ENCODE measurements at regions not wholly inside any gene's neighbourhood (a gene's known extent, or its start where the extent isn't known, plus 50 kb on each side); places are given as distances from the start of the nearest gene placed in this dataset.

DNA sequence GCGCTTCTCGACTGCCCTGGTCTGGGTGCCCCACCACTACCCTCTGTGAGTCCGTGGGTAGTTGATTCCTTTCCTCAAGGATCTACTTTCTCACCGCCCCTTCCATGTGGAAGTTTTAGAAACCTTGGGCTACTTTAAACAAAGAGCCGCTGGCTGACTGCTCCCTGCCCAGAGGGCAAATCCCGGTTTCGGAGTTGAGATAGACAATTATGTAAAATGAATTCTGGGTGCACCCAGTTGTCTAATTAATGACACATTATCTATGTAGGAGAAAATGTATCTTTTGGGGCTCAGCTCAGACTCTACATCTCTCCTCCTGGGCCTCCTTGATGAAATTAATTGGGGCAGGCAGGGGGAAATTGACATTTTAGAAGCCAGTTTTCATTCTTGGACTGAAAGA is 305.4 kb downstream of the UQCRFS1 start:
- TF ChIP-seq, protein P1, sequence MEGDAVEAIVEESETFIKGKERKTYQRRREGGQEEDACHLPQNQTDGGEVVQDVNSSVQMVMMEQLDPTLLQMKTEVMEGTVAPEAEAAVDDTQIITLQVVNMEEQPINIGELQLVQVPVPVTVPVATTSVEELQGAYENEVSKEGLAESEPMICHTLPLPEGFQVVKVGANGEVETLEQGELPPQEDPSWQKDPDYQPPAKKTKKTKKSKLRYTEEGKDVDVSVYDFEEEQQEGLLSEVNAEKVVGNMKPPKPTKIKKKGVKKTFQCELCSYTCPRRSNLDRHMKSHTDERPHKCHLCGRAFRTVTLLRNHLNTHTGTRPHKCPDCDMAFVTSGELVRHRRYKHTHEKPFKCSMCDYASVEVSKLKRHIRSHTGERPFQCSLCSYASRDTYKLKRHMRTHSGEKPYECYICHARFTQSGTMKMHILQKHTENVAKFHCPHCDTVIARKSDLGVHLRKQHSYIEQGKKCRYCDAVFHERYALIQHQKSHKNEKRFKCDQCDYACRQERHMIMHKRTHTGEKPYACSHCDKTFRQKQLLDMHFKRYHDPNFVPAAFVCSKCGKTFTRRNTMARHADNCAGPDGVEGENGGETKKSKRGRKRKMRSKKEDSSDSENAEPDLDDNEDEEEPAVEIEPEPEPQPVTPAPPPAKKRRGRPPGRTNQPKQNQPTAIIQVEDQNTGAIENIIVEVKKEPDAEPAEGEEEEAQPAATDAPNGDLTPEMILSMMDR (IDR thresholded peaks at IDR 0.05), result no peak

DNA sequence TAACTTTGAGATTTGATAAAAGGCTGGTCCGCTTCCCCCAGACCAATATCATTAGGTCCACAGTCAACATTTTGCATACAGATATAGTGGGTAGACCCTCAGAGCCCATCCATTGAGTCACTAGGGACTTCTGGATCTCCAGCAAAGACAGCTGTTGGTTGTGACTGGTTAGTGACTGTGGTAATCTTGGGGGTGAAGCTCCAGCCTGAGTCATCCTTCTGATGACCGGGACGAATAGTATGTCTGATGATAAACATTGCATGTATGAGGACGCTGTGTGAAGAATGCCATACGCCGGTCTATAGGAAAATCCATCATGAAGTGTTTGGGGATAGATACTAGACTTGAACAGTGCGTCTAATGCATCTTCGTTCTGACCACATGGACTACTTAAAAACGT is 307.0 kb downstream of the UQCRFS1 start:
- TF ChIP-seq, protein P1 (IDR thresholded peaks at IDR 0.05), result no peak

DNA sequence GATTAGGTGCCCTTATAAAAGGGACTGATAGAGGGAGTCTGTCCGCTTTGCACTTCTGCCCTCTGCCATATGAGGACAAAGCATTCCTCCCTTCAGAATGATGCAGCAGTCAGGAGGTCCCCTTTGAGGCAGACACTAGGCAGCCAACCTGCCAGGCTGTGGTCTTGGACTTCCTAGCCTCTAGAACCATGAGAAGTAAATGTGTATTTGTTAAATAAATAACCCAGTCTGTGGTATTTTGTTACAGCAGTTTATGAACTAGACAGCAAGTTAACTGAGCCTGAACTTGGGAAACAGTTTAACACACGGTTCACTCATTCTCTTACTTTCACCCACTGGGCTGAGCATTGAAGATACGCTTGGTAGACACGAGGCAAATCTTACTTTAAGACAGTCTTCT is 313.2 kb downstream of the UQCRFS1 start:
- TF ChIP-seq, protein P1 (IDR thresholded peaks at IDR 0.05), result no peak

DNA sequence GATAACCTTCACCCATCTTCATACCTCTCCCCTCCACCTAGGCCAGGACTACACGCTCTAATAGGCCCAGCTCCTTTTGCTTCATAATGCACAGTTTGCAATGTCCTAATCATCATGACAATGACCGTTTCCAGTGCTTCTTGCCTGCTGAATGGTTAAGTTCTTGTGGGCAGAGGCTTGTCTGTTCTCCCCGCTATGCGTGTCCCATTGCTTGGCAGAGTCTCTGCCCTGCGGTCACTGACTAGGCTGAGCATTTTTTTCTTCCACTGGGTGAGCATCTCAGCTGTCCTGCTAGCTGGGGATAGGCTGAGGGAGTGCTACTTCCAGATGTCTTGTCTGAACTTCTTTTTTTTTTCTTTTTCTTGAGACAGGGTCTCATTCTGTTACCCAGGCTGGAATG is 314.7 kb downstream of the UQCRFS1 start:
- TF ChIP-seq, protein P1 (IDR thresholded peaks at IDR 0.05), result no peak

DNA sequence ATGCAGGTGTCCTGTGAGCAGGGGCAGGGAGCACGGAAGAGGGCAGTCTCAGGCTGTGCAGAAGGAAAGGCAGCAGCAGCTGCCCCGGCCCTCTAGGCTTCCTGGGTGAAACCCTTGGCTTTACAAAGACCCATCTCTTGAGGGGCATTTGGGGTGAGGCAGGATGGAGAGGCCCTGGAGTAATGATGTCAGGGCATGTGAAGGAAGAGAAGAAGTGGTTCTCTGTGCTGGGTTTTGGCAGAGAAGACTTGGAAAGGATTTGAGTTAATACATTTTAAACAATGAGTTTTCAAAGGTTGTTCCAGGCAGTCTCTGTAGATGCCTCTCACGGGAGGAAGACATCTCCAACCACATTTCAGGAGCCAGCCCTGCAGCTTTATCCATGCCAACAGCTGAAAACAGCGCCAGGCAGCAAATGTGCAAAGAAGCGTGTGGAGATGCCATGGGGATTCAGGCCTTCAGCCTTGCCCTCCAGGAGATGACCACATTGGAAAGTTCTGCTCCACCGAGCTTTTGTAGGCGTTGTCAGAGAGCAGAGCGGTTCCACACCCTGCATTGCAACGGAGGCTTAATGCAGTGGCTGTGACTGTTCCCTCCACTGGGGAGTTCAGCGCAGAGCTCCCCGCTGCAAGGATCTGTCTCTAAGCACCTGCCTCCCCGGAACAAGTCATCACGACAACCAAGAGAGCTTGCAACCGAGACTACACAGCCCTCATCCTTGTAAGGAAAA is 322.8 kb downstream of the UQCRFS1 start:
- TF ChIP-seq, protein P1 (IDR thresholded peaks at IDR 0.05), result no peak

DNA sequence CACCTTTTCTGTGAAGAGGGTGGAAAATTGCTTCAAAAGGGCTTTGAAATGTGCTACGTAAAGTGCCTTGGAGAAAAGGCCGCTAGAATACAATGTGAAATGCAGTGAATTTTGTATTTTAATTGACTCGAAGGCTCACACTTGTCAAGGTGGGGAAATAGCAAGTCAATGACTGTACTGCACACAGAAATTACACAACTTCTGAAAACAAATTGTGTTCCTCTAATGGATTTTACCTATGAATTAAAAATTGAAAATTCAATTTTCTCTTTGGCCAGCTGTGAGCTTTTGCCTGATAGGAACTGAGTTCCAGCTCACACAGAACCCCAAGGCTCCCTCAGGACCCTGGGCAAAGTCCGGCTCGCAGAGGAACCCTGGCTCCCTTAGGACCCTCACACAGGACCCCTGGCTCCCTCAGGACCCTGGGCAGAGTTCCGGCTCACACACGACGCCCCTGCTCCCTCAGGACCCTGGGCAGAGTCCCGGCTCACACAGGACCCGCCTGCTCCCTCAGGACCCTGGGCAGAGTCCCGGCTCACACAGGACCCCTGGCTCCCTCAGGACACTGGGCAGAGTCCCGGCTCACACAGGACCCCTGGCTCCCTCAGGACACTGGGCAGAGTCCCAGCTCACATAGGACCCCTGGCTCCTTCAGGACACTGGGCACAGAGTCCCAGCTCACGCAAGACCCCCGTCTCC is 324.9 kb downstream of the UQCRFS1 start:
- TF ChIP-seq, protein P1 (IDR thresholded peaks at IDR 0.05), result no peak

DNA sequence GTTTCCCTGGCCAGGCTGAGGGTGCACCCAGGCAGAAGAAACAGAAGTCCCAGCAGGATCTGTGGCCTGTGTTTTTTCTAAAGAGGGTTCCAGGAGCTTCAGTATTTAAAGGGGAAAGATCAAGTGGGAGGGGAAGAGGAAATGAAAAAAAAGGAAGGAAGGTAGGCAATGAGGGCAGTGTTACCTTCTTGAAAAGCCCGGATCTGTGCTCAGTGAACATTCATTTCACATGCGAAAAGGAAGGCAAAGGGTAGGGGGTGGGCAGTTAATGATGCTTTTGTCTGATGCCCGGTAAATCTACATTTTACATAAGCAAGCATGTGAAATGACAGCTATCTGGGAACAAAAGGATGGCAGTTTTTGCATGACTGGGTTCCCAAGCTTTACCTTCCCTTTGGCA is 326.2 kb downstream of the UQCRFS1 start:
- TF ChIP-seq, protein P1 (IDR thresholded peaks at IDR 0.05), result no peak

Measured in LNCAP (cell line).